Motor neuron (in vitro differentiated cells): ENCODE measurements at regions not wholly inside any gene's neighbourhood (a gene's known extent, or its start where the extent isn't known, plus 50 kb on each side); places are given as distances from the start of the nearest gene placed in this dataset.
"Not testable (repeated sequence)": the region's sequence is repeated elsewhere in the genome, so short reads cannot be mapped to it uniquely, and the experiment has no call there.

Experiments used
- ATAC-seq, 8 experiments: fragments of 200-7000 bp; cut with Tn5 transposase; replicated peaks in 6 of 8; 2 replicates each; pipeline ENCODE4 v1.8.0; 2021; ENCODE audit warnings: mild to moderate bottlenecking in 8 of 8, moderate library complexity in 8 of 8
- H3K27ac ChIP-seq, 2 donors: fragments of 250-450 bp; sonication (Bioruptor Pico); 2 replicates each; pipeline ENCODE4 v1.9.0; 2021; ENCODE audit warnings: antibody characterized with exemption in 2 of 2, mild to moderate bottlenecking in 2 of 2, moderate library complexity in 1 of 2
- H3K4me1 ChIP-seq, 2 donors: fragments of 250-450 bp; sonication (Bioruptor Pico); replicated peaks in 1 of 2; 2 replicates each; pipeline ENCODE4 v1.6.1; 2021; ENCODE audit warnings: antibody characterized with exemption in 2 of 2, mild to moderate bottlenecking in 2 of 2, moderate library complexity in 1 of 2
- H3K4me3 ChIP-seq, 5 donors: fragments of 250-450 bp; sonication (Bioruptor Pico); 2 replicates each; pipeline ENCODE4 v1.9.0; 2021; ENCODE audit warnings: antibody characterized with exemption in 5 of 5, mild to moderate bottlenecking in 5 of 5, moderate library complexity in 4 of 5
- WGBS, 10 experiments: fragments of 450-650 bp; shearing (Covaris generic); methylation state at CpG; one replicate each; pipeline ENCODE4 v1.0.0; 2022; 5-methylcytosine and 5-hydroxymethylcytosine counted together
- in situ Hi-C, 9 experiments: fragments of 400-800 bp; cut with MboI; loops; one replicate each; pipeline ENCODE4 v1.15.0; 2021; ENCODE audit warnings: low sequenced_read_pairs in 9 of 9, low pct_unique_long_range_greater_than_20kb in 2 of 9; ENCODE audit not compliant: unreplicated experiment in 9 of 9

GRCh38 chr13:81577601-81578195 is 1236.8 kb upstream of the SPRY2 start:
- Histone ChIP-seq H3K4me3 (no peak overlapping the region), H3K4me1 (peaks cover 0 to 3% of the 10 kb centered on the region in 2 donors), H3K27ac (no peak overlapping the region)
- in situ Hi-C loops = no loop called here
- 0 to 38% (median 20%) methylated on average over 2 of the region's 2 CpGs for WGBS, 10 experiments
- ATAC-seq = peak in 5 of 8 experiments; percentile 67 to 81 (median 71)

- no peak overlapping the region for H3K4me3 ChIP-seq
- in situ Hi-C loops = no loop called here
- no peak overlapping the region for H3K27ac ChIP-seq
- 0 to 100% (median 49%) methylated on average over 1 to 3 of the region's 3 CpGs for WGBS, 10 experiments
- ATAC-seq = no peak
- H3K4me1 ChIP-seq = no peaks in the 10 kb centered on the region
Measured at GRCh38 chr13:81568824-81569223, 1227.9 kb upstream of the SPRY2 start.

GRCh38 chr13:81565849-81566248 is 1224.9 kb upstream of the SPRY2 start:
- Histone ChIP-seq H3K4me1 (no peaks in the 10 kb centered on the region), H3K4me3 (no peak overlapping the region), H3K27ac (no peak overlapping the region)
- 0 to 100% (median 80%) methylated on average over 1 of the region's 1 CpG; no CpG with 5 or more reads in 1 of the 10 experiments for WGBS, 10 experiments
- in situ Hi-C loops = no loop called here
- no peak for ATAC-seq

GRCh38 chr13:81563091-81563490 is 1222.2 kb upstream of the SPRY2 start:
- ATAC-seq = no peak
- Histone ChIP-seq H3K4me3 (no peak overlapping the region), H3K27ac (no peak overlapping the region), H3K4me1 (no peaks in the 10 kb centered on the region)
- in situ Hi-C loops = no loop called here

- Histone ChIP-seq H3K27ac (no peak overlapping the region), H3K4me1 (no peaks in the 10 kb centered on the region), H3K4me3 (no peak overlapping the region)
- 0 to 100% (median 71%) methylated on average over 1 to 2 of the region's 2 CpGs for WGBS, 10 experiments
- no peak for ATAC-seq
- in situ Hi-C loops = no loop called here
Measured at GRCh38 chr13:81562598-81562997, 1221.7 kb upstream of the SPRY2 start.

- ATAC-seq = no peak
- Histone ChIP-seq H3K4me1 (no peaks in the 10 kb centered on the region), H3K4me3 (no peak overlapping the region), H3K27ac (no peak overlapping the region)
- in situ Hi-C loops = no loop called here
- WGBS, 10 experiments = 0 to 100% (median 43%) methylated on average over 1 to 2 of the region's 2 CpGs; no CpG with 5 or more reads in 3 of the 10 experiments
Measured at GRCh38 chr13:81551036-81551435, 1210.1 kb upstream of the SPRY2 start.

- WGBS, 10 experiments = 0 to 83% (median 40%) methylated on average over 1 to 2 of the region's 2 CpGs; no CpG with 5 or more reads in 5 of the 10 experiments
- not testable (repeated sequence) for H3K4me1 ChIP-seq
- in situ Hi-C loops = loop anchor here in 1 of 9 experiments (25.0 kb wide), 1 partner anchor 341 kb away; no protein-coding TSS in a partner anchor
Measured at GRCh38 chr13:81546294-81546693, 1205.4 kb upstream of the SPRY2 start.

GRCh38 chr13:81540777-81541176 is 1199.9 kb upstream of the SPRY2 start:
- no peak overlapping the region for H3K4me3 ChIP-seq
- no peaks in the 10 kb centered on the region for H3K4me1 ChIP-seq
- 0 to 100% (median 57%) methylated on average over 1 of the region's 1 CpG for WGBS, 10 experiments
- in situ Hi-C loops = loop anchor here in 1 of 9 experiments (25.0 kb wide), 1 partner anchor 347 kb away; no protein-coding TSS in a partner anchor
- ATAC-seq = peak in 1 of 8 experiments; percentile 23
- H3K27ac ChIP-seq = no peak overlapping the region

More at GRCh38 chr13:81546294-81546693, 1205.4 kb upstream of the SPRY2 start:
- not testable (repeated sequence) for ATAC-seq, H3K4me3 ChIP-seq, H3K27ac ChIP-seq

- 22 to 100% (median 92%) methylated on average over 1 to 7 of the region's 7 CpGs for WGBS, 10 experiments
- Histone ChIP-seq H3K4me3 (no peak overlapping the region), H3K27ac (no peak overlapping the region), H3K4me1 (no peaks in the 10 kb centered on the region)
- in situ Hi-C loops = loop anchor here in 1 of 9 experiments (25.0 kb wide), 1 partner anchor 348 kb away; no protein-coding TSS in a partner anchor
- ATAC-seq = no peak
Measured at GRCh38 chr13:81539643-81540150, 1198.8 kb upstream of the SPRY2 start.

GRCh38 chr13:81498969-81499368 is 1158.0 kb upstream of the SPRY2 start:
- no peak for ATAC-seq
- no peak overlapping the region for H3K27ac ChIP-seq
- WGBS, 10 experiments = 0 to 95% (median 67%) methylated on average over 1 to 3 of the region's 3 CpGs; no CpG with 5 or more reads in 2 of the 10 experiments
- in situ Hi-C loops = no loop called here
- H3K4me1 ChIP-seq = no peaks in the 10 kb centered on the region
- H3K4me3 ChIP-seq = no peak overlapping the region

GRCh38 chr13:81493144-81493543 is 1152.2 kb upstream of the SPRY2 start:
- WGBS, 10 experiments = 4 to 72% (median 30%) methylated on average over 1 to 4 of the region's 4 CpGs; no CpG with 5 or more reads in 2 of the 10 experiments

GRCh38 chr13:81492449-81492848 is 1151.5 kb upstream of the SPRY2 start:
- in situ Hi-C loops = no loop called here
- H3K27ac ChIP-seq = no peak overlapping the region
- peak in 5 of 8 experiments; percentile 34 to 62 (median 57) for ATAC-seq
- peaks cover 0 to 15% of the 10 kb centered on the region in 2 donors for H3K4me1 ChIP-seq
- 0 to 83% (median 45%) methylated on average over 1 to 3 of the region's 3 CpGs for WGBS, 10 experiments
- no peak overlapping the region for H3K4me3 ChIP-seq

More at GRCh38 chr13:81493144-81493543, 1152.2 kb upstream of the SPRY2 start:
- Histone ChIP-seq H3K4me3 (no peak overlapping the region), H3K27ac (peak overlapping the region in 1 of 2 donors; percentile 11), H3K4me1 (peaks cover 0 to 15% of the 10 kb centered on the region in 2 donors)
- in situ Hi-C loops = no loop called here
- ATAC-seq = peak in 6 of 8 experiments; percentile 65 to 96 (median 86)

GRCh38 chr13:81488021-81488420 is 1147.1 kb upstream of the SPRY2 start:
- in situ Hi-C loops = no loop called here
- no peak overlapping the region for H3K4me3 ChIP-seq
- 13 to 100% (median 100%) methylated on average over 1 of the region's 1 CpG; no CpG with 5 or more reads in 5 of the 10 experiments for WGBS, 10 experiments
- ATAC-seq = no peak
- H3K4me1 ChIP-seq = peaks cover 0 to 9% of the 10 kb centered on the region in 2 donors
- H3K27ac ChIP-seq = no peak overlapping the region

- peaks cover 0 to under 1% of the 10 kb centered on the region in 2 donors for H3K4me1 ChIP-seq
- 0 to 100% (median 40%) methylated on average over 1 to 3 of the region's 3 CpGs for WGBS, 10 experiments
- no peak overlapping the region for H3K27ac ChIP-seq
- ATAC-seq = peak in 2 of 8 experiments; percentile 36 to 84
- in situ Hi-C loops = no loop called here
- no peak overlapping the region for H3K4me3 ChIP-seq
Measured at GRCh38 chr13:81487151-81487550, 1146.2 kb upstream of the SPRY2 start.
